ENCODE measurements at regions not wholly inside any gene's neighbourhood (a gene's known extent, or its start where the extent isn't known, plus 50 kb on each side); places are given as distances from the start of the nearest gene placed in this dataset.
A peak's percentile ranks its signal among the peaks of the same experiment; 100 is the strongest.

DNA sequence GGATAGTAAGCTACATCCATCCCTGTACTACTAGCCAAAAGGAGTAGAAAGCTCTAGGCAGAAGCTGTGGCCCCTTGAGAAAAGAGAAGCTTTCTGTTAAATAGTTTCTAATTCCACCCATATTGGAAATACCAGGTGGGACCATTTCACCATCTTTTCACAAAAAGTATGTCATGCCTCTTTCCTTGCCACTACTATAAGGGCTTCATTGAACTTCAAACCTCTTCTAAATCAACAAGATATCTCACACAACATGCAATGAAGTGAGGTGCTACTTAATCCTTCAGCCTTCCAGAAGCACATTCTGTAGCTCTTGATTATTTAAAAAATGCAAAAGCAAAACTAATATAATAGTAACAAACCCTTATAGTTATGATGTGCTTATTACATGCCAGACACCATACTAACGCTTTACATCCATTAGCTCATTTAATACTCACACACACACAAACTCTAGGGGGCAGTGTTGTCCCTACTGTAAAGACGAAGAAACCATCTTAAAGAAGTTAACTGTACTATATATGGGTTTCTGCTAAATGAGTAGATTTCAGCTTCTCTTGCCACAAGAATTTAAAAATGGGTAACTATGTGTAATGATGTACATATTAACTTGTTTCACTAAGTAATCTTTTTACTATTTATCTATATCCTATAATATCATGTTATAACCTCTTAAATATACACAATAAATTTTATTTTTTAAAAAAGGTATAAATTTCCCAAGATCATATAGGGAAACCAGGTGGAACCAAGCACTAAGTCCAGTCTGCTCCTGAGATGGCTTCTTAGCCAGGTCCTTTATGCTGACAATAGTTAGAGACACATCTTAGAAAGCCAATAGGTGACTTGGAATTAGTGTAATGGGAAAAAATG, 124.4 kb downstream of the RPS29 start:
- DNase-seq (ENCODE audit: low read depth) = peak; percentile 82

DNA sequence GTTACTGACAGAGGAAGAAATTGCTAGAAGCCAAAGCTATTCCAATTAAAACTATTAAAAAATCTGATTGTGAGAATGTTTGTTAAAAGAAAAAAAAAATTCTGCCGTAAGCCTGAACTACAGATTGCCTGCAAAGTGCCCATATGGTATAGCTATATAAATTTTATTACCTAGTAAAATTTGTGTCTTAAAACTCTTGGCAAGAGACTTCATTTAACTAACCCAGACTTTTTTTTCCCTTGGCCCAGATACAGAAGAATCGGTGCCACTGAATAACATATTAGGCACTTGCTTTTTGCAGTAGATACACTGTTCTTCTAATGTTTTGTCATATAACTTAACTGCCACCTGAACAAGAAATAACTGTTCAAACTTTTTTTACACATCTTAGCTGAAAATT, 125.5 kb downstream of the RPS29 start:
- no peak overlapping the region for H3K4me3 ChIP-seq (ENCODE audit: control insufficient read depth, low read depth, low read length)
- no peak for DNase-seq (ENCODE audit: low read depth)
- TF ChIP-seq, protein P1, sequence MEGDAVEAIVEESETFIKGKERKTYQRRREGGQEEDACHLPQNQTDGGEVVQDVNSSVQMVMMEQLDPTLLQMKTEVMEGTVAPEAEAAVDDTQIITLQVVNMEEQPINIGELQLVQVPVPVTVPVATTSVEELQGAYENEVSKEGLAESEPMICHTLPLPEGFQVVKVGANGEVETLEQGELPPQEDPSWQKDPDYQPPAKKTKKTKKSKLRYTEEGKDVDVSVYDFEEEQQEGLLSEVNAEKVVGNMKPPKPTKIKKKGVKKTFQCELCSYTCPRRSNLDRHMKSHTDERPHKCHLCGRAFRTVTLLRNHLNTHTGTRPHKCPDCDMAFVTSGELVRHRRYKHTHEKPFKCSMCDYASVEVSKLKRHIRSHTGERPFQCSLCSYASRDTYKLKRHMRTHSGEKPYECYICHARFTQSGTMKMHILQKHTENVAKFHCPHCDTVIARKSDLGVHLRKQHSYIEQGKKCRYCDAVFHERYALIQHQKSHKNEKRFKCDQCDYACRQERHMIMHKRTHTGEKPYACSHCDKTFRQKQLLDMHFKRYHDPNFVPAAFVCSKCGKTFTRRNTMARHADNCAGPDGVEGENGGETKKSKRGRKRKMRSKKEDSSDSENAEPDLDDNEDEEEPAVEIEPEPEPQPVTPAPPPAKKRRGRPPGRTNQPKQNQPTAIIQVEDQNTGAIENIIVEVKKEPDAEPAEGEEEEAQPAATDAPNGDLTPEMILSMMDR (conservative IDR thresholded peaks at IDR 0.05; ENCODE audit: control insufficient read depth, insufficient read depth, low read depth, low read length) = no peak

More for the DNA sequence above, 124.4 kb downstream of the RPS29 start:
- no peak overlapping the region for H3K4me3 ChIP-seq (ENCODE audit: control insufficient read depth, low read depth, low read length)
- TF ChIP-seq, protein P1 (conservative IDR thresholded peaks at IDR 0.05; ENCODE audit: control insufficient read depth, insufficient read depth, low read depth, low read length) = peak; percentile 77

DNA sequence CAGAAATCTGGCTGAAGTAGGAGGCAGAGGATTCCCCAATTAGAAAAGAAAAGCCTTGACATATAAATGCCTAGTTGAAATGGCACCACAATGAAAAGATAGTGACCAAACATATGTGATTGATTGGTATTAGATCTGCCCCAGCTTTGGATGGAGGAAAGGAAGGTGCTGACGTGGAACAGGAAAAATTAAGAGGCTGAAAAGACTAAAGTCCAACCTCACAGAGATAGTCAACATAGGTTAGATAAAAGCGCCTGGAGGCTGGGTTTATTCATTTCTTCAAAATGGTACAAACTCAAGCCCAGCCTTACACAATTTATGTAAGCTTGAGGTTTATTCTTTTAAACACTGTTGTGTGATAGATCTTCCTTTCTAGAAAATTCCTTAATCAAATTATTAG, 129.6 kb downstream of the RPS29 start:
- TF ChIP-seq, protein P1 (conservative IDR thresholded peaks at IDR 0.05; ENCODE audit: control insufficient read depth, insufficient read depth, low read depth, low read length) = no peak
- no peak overlapping the region for H3K4me3 ChIP-seq (ENCODE audit: control insufficient read depth, low read depth, low read length)
- no peak for DNase-seq (ENCODE audit: low read depth)

DNA sequence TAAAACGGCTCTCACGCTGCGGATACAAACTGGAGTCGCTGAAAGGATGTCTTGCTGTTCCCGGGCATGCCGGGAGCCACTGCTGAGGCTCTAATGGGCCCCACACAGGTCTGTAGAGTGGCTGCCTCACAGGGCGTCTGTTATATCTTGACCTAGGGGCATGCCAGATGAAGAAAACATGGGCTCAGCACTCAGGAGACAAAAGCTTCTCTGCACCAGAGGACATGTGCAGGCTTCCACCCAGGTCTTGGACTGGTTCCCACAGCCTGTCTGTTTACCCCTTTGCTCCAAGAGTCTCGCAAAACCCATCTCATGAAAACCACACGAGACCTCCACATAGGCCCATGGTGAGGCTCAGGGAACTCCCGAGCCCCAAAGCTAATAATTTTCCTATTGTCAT, 134.2 kb downstream of the RPS29 start:
- no peak for DNase-seq (ENCODE audit: low read depth)
- H3K4me3 ChIP-seq (ENCODE audit: control insufficient read depth, low read depth, low read length) = no peak overlapping the region
- TF ChIP-seq, protein P1 (conservative IDR thresholded peaks at IDR 0.05; ENCODE audit: control insufficient read depth, insufficient read depth, low read depth, low read length) = no peak

DNA sequence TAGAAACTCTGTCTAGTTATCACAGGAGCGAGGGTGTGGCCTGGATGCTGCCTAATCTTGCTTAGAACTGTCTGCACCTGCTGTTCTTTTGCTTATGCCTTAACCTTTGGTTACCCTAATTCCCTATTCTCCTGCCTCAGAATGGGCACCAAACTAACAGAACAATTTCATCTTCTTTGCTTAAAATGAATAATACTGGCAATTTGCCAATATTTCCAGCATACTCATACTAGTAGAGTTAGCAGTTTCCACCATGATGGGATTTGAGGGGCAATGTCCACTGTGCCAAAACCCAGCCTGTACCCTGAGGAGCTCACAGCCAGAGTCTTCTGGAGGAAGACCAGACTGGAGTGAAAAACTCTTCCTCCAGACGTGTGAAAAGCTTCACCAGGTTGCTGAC, 136.4 kb downstream of the RPS29 start:
- TF ChIP-seq, protein P1 (conservative IDR thresholded peaks at IDR 0.05; ENCODE audit: control insufficient read depth, insufficient read depth, low read depth, low read length) = no peak
- no peak overlapping the region for H3K4me3 ChIP-seq (ENCODE audit: control insufficient read depth, low read depth, low read length)
- DNase-seq (ENCODE audit: low read depth) = no peak

DNA sequence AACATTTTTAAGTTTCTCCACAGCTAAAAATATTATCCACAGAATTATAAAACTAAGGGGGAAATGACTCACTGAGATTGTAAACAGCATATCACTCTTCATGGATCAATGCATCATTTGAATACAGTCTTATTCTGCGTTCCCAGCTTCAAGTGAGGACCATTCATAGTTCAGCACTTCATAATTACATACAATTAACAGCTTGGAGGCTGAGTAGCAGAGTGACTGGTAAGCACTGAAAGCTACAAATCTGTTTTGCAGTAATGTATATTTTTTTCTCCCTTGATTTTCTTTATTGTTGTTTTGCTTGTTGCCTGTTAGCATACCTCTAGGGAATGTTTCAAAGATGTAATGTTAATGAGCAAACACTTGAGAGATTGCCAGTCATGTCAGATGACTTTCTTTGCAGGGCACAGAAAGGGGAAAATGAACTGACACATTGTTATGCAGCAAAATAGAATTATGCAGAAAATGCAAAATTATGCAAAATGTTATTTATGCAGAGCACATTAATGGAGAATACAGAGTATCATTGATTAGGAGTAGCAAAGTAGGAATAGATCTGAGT, 138.6 kb downstream of the RPS29 start:
- no peak overlapping the region for H3K4me3 ChIP-seq (ENCODE audit: control insufficient read depth, low read depth, low read length)
- no peak for DNase-seq (ENCODE audit: low read depth)
- TF ChIP-seq, protein P1 (conservative IDR thresholded peaks at IDR 0.05; ENCODE audit: control insufficient read depth, insufficient read depth, low read depth, low read length) = no peak
